GM18951 (cell line): ENCODE measurements at regions not wholly inside any gene's neighbourhood (a gene's known extent, or its start where the extent isn't known, plus 50 kb on each side); places are given as distances from the start of the nearest gene placed in this dataset.

Experiments used
- POLR2A ChIP-seq: IDR thresholded peaks from 4 replicates; pipeline ENCODE4 v1.6.1; 2011; ENCODE audit warnings: mild to moderate bottlenecking; ENCODE audit not compliant: insufficient read length, insufficient read depth; ENCODE audit errors: extremely low read depth
- in situ Hi-C: fragments of 300-500 bp; cut with MboI; formaldehyde crosslinking; loops from one replicate; pipeline ENCODE4 v1.12.0; 2022; ENCODE audit warnings: low sequenced_read_pairs, mixed read lengths, inconsistent platforms; ENCODE audit not compliant: unreplicated experiment

- TF ChIP-seq POLR2A = no peak
- in situ Hi-C loops = no loop called here
These were observed 54.6 kb upstream of the IPO9 start for GRCh38 chr1:201774224-201774982.

GRCh38 chr1:201774983-201775344 lies 54.0 kb upstream of the IPO9 start:
- no peak for TF ChIP-seq POLR2A
- in situ Hi-C loops = no loop called here

GRCh38 chr1:201775380-201775779 lies 53.6 kb upstream of the IPO9 start:
- TF ChIP-seq POLR2A = no peak
- in situ Hi-C loops = no loop called here

- TF ChIP-seq POLR2A = no peak
- in situ Hi-C loops = no loop called here
These were observed 50.5 kb upstream of the IPO9 start for GRCh38 chr1:201778279-201779065.
